BE2C (cell line): ENCODE measurements at regions not wholly inside any gene's neighbourhood (a gene's known extent, or its start where the extent isn't known, plus 50 kb on each side); places are given as distances from the start of the nearest gene placed in this dataset.

Source experiments
- DNase-seq: peaks from one replicate; pipeline ENCODE4 v3.0.0-alpha.2; 2020
- H3K27me3 ChIP-seq: fragments of 250-450 bp; sonication (Bioruptor Pico); 2 replicates; pipeline ENCODE4 v1.5.1; 2020; ENCODE audit warnings: mild to moderate bottlenecking
- H3K36me3 ChIP-seq: fragments of 250-450 bp; sonication (Bioruptor Pico); 2 replicates; pipeline ENCODE4 v1.5.1; 2020; ENCODE audit warnings: mild to moderate bottlenecking
- H3K4me1 ChIP-seq: fragments of 250-450 bp; sonication (Bioruptor Pico); 2 replicates; pipeline ENCODE4 v1.5.1; 2020
- H3K4me3 ChIP-seq: 2 replicates; pipeline ENCODE4 v1.5.1; 2011; ENCODE audit warnings: low read depth, low read length
- H3K9me3 ChIP-seq: fragments of 250-450 bp; sonication (Bioruptor Pico); 2 replicates; pipeline ENCODE4 v1.5.1; 2020
- CTCF ChIP-seq: IDR thresholded peaks from 2 replicates; pipeline ENCODE4 v1.5.1; 2012; ENCODE audit warnings: mild to moderate bottlenecking, low read depth, low read length

- Histone ChIP-seq H3K4me3 (no peak overlapping the region), H3K9me3 (no peaks in the 10 kb centered on the region), H3K27me3 (no peaks in the 10 kb centered on the region), H3K36me3 (no peaks in the 10 kb centered on the region), H3K4me1 (peaks cover 5% of the 10 kb centered on the region; the same call in 1 of the 2 replicates)
- no peak for DNase-seq
- no peak for TF ChIP-seq CTCF
Observed at GRCh38 chr7:54252256-54253035, 289.7 kb upstream of the VSTM2A start.

- Histone ChIP-seq H3K36me3 (no peaks in the 10 kb centered on the region), H3K9me3 (no peaks in the 10 kb centered on the region), H3K4me3 (no peak overlapping the region), H3K27me3 (no peaks in the 10 kb centered on the region), H3K4me1 (peaks cover 5% of the 10 kb centered on the region; the same call in 1 of the 2 replicates)
- no peak for TF ChIP-seq CTCF
- DNase-seq: no peak
Observed at GRCh38 chr7:54253036-54253373, 289.2 kb upstream of the VSTM2A start.

- TF ChIP-seq CTCF: no peak
- Histone ChIP-seq H3K36me3 (no peaks in the 10 kb centered on the region), H3K27me3 (no peaks in the 10 kb centered on the region), H3K4me1 (no peaks in the 10 kb centered on the region; the same call in 1 of the 2 replicates), H3K4me3 (no peak overlapping the region), H3K9me3 (no peaks in the 10 kb centered on the region)
- no peak for DNase-seq
Observed at GRCh38 chr7:54255242-54255641, 286.9 kb upstream of the VSTM2A start.

- Histone ChIP-seq H3K9me3 (no peaks in the 10 kb centered on the region), H3K4me3 (no peak overlapping the region), H3K4me1 (no peaks in the 10 kb centered on the region), H3K36me3 (no peaks in the 10 kb centered on the region), H3K27me3 (no peaks in the 10 kb centered on the region)
- no peak for DNase-seq
- TF ChIP-seq CTCF: no peak
Observed at GRCh38 chr7:54259185-54259584, 283.0 kb upstream of the VSTM2A start.

- no peaks in the 10 kb centered on the region for H3K27me3 ChIP-seq
- no peak for TF ChIP-seq CTCF
- H3K4me1 ChIP-seq: no peaks in the 10 kb centered on the region
- H3K9me3 ChIP-seq: no peaks in the 10 kb centered on the region
- DNase-seq: no peak
- no peak overlapping the region for H3K4me3 ChIP-seq
- H3K36me3 ChIP-seq: no peaks in the 10 kb centered on the region
Observed at GRCh38 chr7:54260941-54261371, 281.2 kb upstream of the VSTM2A start.

- DNase-seq: no peak
- Histone ChIP-seq H3K4me3 (no peak overlapping the region), H3K27me3 (no peaks in the 10 kb centered on the region), H3K9me3 (no peaks in the 10 kb centered on the region), H3K4me1 (no peaks in the 10 kb centered on the region), H3K36me3 (no peaks in the 10 kb centered on the region)
- TF ChIP-seq CTCF: no peak
Observed at GRCh38 chr7:54278847-54279246, 263.3 kb upstream of the VSTM2A start.
